GM23338 (cell line): ENCODE measurements at regions not wholly inside any gene's neighbourhood (a gene's known extent, or its start where the extent isn't known, plus 50 kb on each side); places are given as distances from the start of the nearest gene placed in this dataset.

Experiments
- CREB1 ChIP-seq: fragments of 250-450 bp; sonication (Bioruptor Pico); IDR thresholded peaks from 2 replicates; pipeline ENCODE4 v1.5.0; 2020; ENCODE audit warnings: low read depth, mild to moderate bottlenecking, moderate library complexity
- ETS1 ChIP-seq: IDR thresholded peaks from 2 replicates; pipeline ENCODE4 v1.6.1; 2016; ENCODE audit warnings: antibody characterized with exemption
- EZH2 ChIP-seq: fragments of 200-600 bp; sonication (generic); IDR thresholded peaks from one replicate; pipeline ENCODE4 v1.8.0; 2017; ENCODE audit warnings: antibody characterized with exemption, mild to moderate bottlenecking, low read depth; ENCODE audit not compliant: unreplicated experiment
- EZH2phosphoT487 ChIP-seq: fragments of 200-600 bp; sonication (generic); IDR thresholded peaks from one replicate; pipeline ENCODE4 v1.8.1; 2018; ENCODE audit warnings: antibody characterized with exemption; ENCODE audit not compliant: unreplicated experiment
- JUNB ChIP-seq: IDR thresholded peaks from one replicate; pipeline ENCODE4 v1.6.1; 2016; ENCODE audit warnings: antibody characterized with exemption; ENCODE audit not compliant: unreplicated experiment
- NANOG ChIP-seq: IDR thresholded peaks from 2 replicates; pipeline ENCODE4 v1.6.1; 2016; ENCODE audit warnings: antibody characterized with exemption, borderline replicate concordance
- POLR2AphosphoS5 ChIP-seq: IDR thresholded peaks from 2 replicates; pipeline ENCODE4 v1.6.1; 2016; ENCODE audit warnings: antibody characterized with exemption, low read depth
- TF ChIP-seq, protein P1 (sequence below), 2 experiments: fragments of 200-600 bp in 1 of 2; sonication (generic) in 1 of 2; conservative IDR thresholded peaks; 2 replicates each; pipeline versions ENCODE4 v1.5.1 to v1.6.1; 2016 to 2017; ENCODE audit warnings: antibody characterized with exemption in 2 of 2, low read depth in 2 of 2, mild to moderate bottlenecking in 2 of 2, moderate library complexity in 1 of 2

DNA sequence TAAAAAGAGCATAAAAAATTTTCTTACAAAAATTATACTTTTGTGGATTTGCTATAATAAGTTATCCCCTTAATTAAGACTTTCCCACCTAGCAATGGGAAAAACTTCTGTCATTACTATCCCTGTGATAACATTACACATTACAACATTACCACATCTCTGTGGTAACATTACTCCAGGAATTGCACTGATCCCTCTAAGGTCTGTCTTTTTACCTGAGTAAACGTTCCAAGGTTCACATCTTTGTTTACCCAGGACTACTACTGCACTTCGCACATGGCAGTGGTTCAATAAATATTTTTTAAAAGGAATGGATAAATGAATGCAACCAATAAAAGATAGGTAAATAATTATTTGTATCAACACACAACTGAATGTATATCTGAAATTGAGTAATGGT lies 92.4 kb upstream of the NOX4 start:
- TF ChIP-seq, protein P1, sequence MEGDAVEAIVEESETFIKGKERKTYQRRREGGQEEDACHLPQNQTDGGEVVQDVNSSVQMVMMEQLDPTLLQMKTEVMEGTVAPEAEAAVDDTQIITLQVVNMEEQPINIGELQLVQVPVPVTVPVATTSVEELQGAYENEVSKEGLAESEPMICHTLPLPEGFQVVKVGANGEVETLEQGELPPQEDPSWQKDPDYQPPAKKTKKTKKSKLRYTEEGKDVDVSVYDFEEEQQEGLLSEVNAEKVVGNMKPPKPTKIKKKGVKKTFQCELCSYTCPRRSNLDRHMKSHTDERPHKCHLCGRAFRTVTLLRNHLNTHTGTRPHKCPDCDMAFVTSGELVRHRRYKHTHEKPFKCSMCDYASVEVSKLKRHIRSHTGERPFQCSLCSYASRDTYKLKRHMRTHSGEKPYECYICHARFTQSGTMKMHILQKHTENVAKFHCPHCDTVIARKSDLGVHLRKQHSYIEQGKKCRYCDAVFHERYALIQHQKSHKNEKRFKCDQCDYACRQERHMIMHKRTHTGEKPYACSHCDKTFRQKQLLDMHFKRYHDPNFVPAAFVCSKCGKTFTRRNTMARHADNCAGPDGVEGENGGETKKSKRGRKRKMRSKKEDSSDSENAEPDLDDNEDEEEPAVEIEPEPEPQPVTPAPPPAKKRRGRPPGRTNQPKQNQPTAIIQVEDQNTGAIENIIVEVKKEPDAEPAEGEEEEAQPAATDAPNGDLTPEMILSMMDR (conservative IDR thresholded peaks at IDR 0.05; ENCODE audit: low read depth in 2 of 2) = no peak
- TF ChIP-seq CREB1 (no peak), POLR2AphosphoS5 (no peak), NANOG (no peak), EZH2 (no peak), EZH2phosphoT487 (no peak), ETS1 (no peak), JUNB (no peak)
